ENCODE measurements at regions not wholly inside any gene's neighbourhood (a gene's known extent, or its start where the extent isn't known, plus 50 kb on each side); places are given as distances from the start of the nearest gene placed in this dataset.
"Not testable (repeated sequence)": the region's sequence is repeated elsewhere in the genome, so short reads cannot be mapped to it uniquely, and the experiment has no call there.

- no peak overlapping the region for H3K4me3 ChIP-seq (ENCODE audit: low read length)
- DNase-seq (ENCODE audit: low read depth) = no peak
- no peak for TF ChIP-seq CTCF (IDR thresholded peaks at IDR 0.05; ENCODE audit: insufficient read depth, low read depth, low read length, missing control alignments)
These were observed 92.5 kb upstream of the STOX2 start for GRCh38 chr4:183812567-183812966.

- no peak overlapping the region for H3K4me3 ChIP-seq (ENCODE audit: low read length)
- peak; percentile 25 for DNase-seq (ENCODE audit: low read depth)
- no peak for TF ChIP-seq CTCF (IDR thresholded peaks at IDR 0.05; ENCODE audit: insufficient read depth, low read depth, low read length, missing control alignments)
These were observed 90.6 kb upstream of the STOX2 start for GRCh38 chr4:183814461-183814860.

- H3K4me3 ChIP-seq (ENCODE audit: low read length) = no peak overlapping the region
- DNase-seq (ENCODE audit: low read depth) = no peak
- TF ChIP-seq CTCF (IDR thresholded peaks at IDR 0.05; ENCODE audit: insufficient read depth, low read depth, low read length, missing control alignments) = no peak
These were observed 89.0 kb upstream of the STOX2 start for GRCh38 chr4:183816077-183816476.

GRCh38 chr4:183816882-183817509 is 88.1 kb upstream of the STOX2 start:
- no peak for DNase-seq (ENCODE audit: low read depth)
- no peak for TF ChIP-seq CTCF (IDR thresholded peaks at IDR 0.05; ENCODE audit: insufficient read depth, low read depth, low read length, missing control alignments)
- no peak overlapping the region for H3K4me3 ChIP-seq (ENCODE audit: low read length)

- not testable (repeated sequence) for DNase-seq (ENCODE audit: low read depth); H3K4me3 ChIP-seq (ENCODE audit: low read length)
These were observed 86.5 kb upstream of the STOX2 start for GRCh38 chr4:183818591-183818990.

GRCh38 chr4:183821076-183821853 is 83.8 kb upstream of the STOX2 start:
- no peak for TF ChIP-seq CTCF (IDR thresholded peaks at IDR 0.05; ENCODE audit: insufficient read depth, low read depth, low read length, missing control alignments)
- H3K4me3 ChIP-seq (ENCODE audit: low read length) = no peak overlapping the region
- DNase-seq (ENCODE audit: low read depth) = no peak

- DNase-seq (ENCODE audit: low read depth) = peak; percentile 83
- no peak for TF ChIP-seq CTCF (IDR thresholded peaks at IDR 0.05; ENCODE audit: insufficient read depth, low read depth, low read length, missing control alignments)
- no peak overlapping the region for H3K4me3 ChIP-seq (ENCODE audit: low read length)
These were observed 81.7 kb upstream of the STOX2 start for GRCh38 chr4:183823434-183823833.

All from epithelial cell of esophagus (primary cell).